Neural progenitor cell (in vitro differentiated cells): ENCODE measurements at regions not wholly inside any gene's neighbourhood (a gene's known extent, or its start where the extent isn't known, plus 50 kb on each side); places are given as distances from the start of the nearest gene placed in this dataset.
"Not testable (repeated sequence)": the region's sequence is repeated elsewhere in the genome, so short reads cannot be mapped to it uniquely, and the experiment has no call there.

Experiments
- DNase-seq: peaks from one replicate; pipeline ENCODE4 v3.0.0-alpha.2; 2016; ENCODE audit warnings: low spot score
- H2AFZ ChIP-seq: fragments of 200-600 bp; sonication (generic); replicated peaks from 2 replicates; pipeline ENCODE4 v1.6.1; 2016; ENCODE audit warnings: antibody characterized with exemption
- H3F3A ChIP-seq: fragments of 200-600 bp; sonication (generic); 2 replicates; pipeline ENCODE4 v1.6.1; 2016; ENCODE audit warnings: antibody characterized with exemption, low read depth
- H3K27ac ChIP-seq: fragments of 200-600 bp; sonication (generic); 2 replicates; pipeline ENCODE4 v1.5.1; 2016; ENCODE audit warnings: mild to moderate bottlenecking
- H3K27me3 ChIP-seq: fragments of 200-600 bp; sonication (generic); 2 replicates; pipeline ENCODE4 v1.6.1; 2016; ENCODE audit warnings: mild to moderate bottlenecking, moderate library complexity
- H3K36me3 ChIP-seq: fragments of 200-600 bp; sonication (generic); 2 replicates; pipeline ENCODE4 v1.5.1; 2016
- H3K4me1 ChIP-seq: fragments of 200-600 bp; sonication (generic); 2 replicates; pipeline ENCODE4 v1.6.1; 2016; ENCODE audit warnings: mixed run types
- H3K4me2 ChIP-seq: fragments of 200-600 bp; sonication (generic); 2 replicates; pipeline ENCODE4 v1.6.1; 2016
- H3K4me3 ChIP-seq: fragments of 200-600 bp; sonication (generic); 2 replicates; pipeline ENCODE4 v1.5.1; 2016
- H3K79me2 ChIP-seq: fragments of 200-600 bp; sonication (generic); 2 replicates; pipeline ENCODE4 v1.6.1; 2016; ENCODE audit warnings: low read depth
- H3K9ac ChIP-seq: fragments of 200-600 bp; sonication (generic); 2 replicates; pipeline ENCODE4 v1.6.1; 2016
- H3K9me3 ChIP-seq: fragments of 200-600 bp; sonication (generic); 2 replicates; pipeline ENCODE4 v1.5.1; 2016; ENCODE audit warnings: low read depth
- H4K20me1 ChIP-seq: fragments of 200-600 bp; sonication (generic); 2 replicates; pipeline ENCODE4 v1.6.1; 2016; ENCODE audit warnings: low read depth
- H3K27ac Mint-ChIP-seq: 3 replicates; pipeline ENCODE4 v1.8.0; 2021; ENCODE audit warnings: mixed read lengths
- H3K27me3 Mint-ChIP-seq: 2 replicates; pipeline ENCODE4 v1.8.0; 2022; ENCODE audit warnings: low read depth, mild to moderate bottlenecking, inconsistent platforms, moderate library complexity, mixed read lengths; ENCODE audit not compliant: insufficient read depth
- H3K36me3 Mint-ChIP-seq: 3 replicates; pipeline ENCODE4 v1.8.0; 2021; ENCODE audit warnings: mixed read lengths
- H3K4me1 Mint-ChIP-seq: 3 replicates; pipeline ENCODE4 v1.8.0; 2021; ENCODE audit warnings: mixed read lengths
- H3K4me3 Mint-ChIP-seq: 3 replicates; pipeline ENCODE4 v1.8.0; 2021; ENCODE audit warnings: mild to moderate bottlenecking, moderate library complexity, mixed read lengths
- H3K9me3 Mint-ChIP-seq: 3 replicates; pipeline ENCODE4 v1.8.0; 2020; ENCODE audit warnings: mixed read lengths
- EZH2 ChIP-seq: fragments of 200-600 bp; sonication (generic); IDR thresholded peaks from 2 replicates; pipeline ENCODE4 v1.6.1; 2017; ENCODE audit warnings: antibody characterized with exemption, mild to moderate bottlenecking, moderate library complexity
- EZH2phosphoT487 ChIP-seq: fragments of 200-600 bp; sonication (generic); IDR thresholded peaks from 2 replicates; pipeline ENCODE4 v1.6.1; 2017; ENCODE audit warnings: antibody characterized with exemption
- TF ChIP-seq, protein P1 (sequence below): fragments of 200-600 bp; sonication (generic); IDR thresholded peaks from 2 replicates; pipeline ENCODE4 v1.5.1; 2017; ENCODE audit warnings: antibody characterized with exemption, mild to moderate bottlenecking

DNA sequence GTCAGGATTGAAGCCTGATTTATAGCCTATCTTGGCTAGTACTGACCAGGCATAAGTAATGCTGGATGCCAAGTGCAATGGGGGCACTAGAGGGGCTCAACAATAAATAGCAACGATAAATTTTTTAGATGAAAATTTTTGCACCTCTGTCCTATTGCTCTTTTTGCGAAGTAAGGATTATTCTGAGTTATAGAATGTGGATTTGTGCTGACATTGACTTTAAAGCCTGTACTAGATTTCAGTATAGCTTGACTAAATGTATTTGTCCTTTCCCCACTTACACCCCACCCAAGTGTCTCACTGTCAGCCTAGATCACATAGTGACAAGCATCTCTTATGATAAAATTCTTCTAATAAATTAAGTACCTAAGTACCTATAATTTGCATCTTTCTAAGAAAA, 757.0 kb downstream of the GRIK2 start:
- H3K4me1 ChIP-seq = no peaks in the 10 kb centered on the region
- peaks cover 4% of the 10 kb centered on the region for H3K9me3 ChIP-seq
- no peaks in the 10 kb centered on the region for H3F3A ChIP-seq
- no peaks in the 10 kb centered on the region for H3K36me3 ChIP-seq
- DNase-seq = no peak
- H3K27ac ChIP-seq = no peak overlapping the region
- Mint-ChIP-seq H3K4me1 (no peaks in the 10 kb centered on the region), H3K27me3 (no peaks in the 10 kb centered on the region), H3K36me3 (no peaks in the 10 kb centered on the region), H3K27ac (no peak overlapping the region), H3K9me3 (peaks cover 5% of the 10 kb centered on the region), H3K4me3 (no peak overlapping the region)
- H2AFZ ChIP-seq = no peak overlapping the region
- H3K9ac ChIP-seq = no peak overlapping the region
- no peaks in the 10 kb centered on the region for H3K79me2 ChIP-seq
- no peaks in the 10 kb centered on the region for H4K20me1 ChIP-seq
- H3K27me3 ChIP-seq = no peaks in the 10 kb centered on the region
- H3K4me3 ChIP-seq = no peak overlapping the region
- TF ChIP-seq EZH2 (no peak), EZH2phosphoT487 (no peak)
- TF ChIP-seq, protein P1, sequence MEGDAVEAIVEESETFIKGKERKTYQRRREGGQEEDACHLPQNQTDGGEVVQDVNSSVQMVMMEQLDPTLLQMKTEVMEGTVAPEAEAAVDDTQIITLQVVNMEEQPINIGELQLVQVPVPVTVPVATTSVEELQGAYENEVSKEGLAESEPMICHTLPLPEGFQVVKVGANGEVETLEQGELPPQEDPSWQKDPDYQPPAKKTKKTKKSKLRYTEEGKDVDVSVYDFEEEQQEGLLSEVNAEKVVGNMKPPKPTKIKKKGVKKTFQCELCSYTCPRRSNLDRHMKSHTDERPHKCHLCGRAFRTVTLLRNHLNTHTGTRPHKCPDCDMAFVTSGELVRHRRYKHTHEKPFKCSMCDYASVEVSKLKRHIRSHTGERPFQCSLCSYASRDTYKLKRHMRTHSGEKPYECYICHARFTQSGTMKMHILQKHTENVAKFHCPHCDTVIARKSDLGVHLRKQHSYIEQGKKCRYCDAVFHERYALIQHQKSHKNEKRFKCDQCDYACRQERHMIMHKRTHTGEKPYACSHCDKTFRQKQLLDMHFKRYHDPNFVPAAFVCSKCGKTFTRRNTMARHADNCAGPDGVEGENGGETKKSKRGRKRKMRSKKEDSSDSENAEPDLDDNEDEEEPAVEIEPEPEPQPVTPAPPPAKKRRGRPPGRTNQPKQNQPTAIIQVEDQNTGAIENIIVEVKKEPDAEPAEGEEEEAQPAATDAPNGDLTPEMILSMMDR = no peak
- no peak overlapping the region for H3K4me2 ChIP-seq

DNA sequence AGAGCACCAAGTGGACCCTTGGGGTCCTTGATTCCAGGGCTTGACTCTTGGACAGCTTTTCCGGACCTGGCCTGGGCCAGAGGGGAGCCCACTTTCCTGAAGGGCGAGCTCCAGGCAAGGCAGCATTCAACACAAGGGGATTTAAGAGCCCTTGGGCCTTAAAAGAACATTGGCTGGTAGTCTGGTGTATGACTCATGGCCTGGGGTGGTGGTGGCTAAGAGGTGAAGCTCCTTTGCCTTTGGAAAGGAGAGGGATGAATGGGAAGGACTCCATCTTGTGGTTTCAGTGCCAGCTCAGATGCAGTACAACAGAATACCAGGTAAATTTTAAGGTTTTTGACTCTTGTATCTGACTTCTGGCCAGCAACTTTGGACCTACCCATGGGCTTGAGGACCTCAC, 760.7 kb downstream of the GRIK2 start:
- Histone ChIP-seq H3K27me3 (no peaks in the 10 kb centered on the region), H3K4me3 (no peak overlapping the region), H3K4me2 (no peak overlapping the region), H3F3A (no peaks in the 10 kb centered on the region), H3K36me3 (no peaks in the 10 kb centered on the region), H3K9me3 (no peaks in the 10 kb centered on the region), H3K79me2 (no peaks in the 10 kb centered on the region), H4K20me1 (no peaks in the 10 kb centered on the region), H3K27ac (no peak overlapping the region), H2AFZ (no peak overlapping the region), H3K4me1 (no peaks in the 10 kb centered on the region), H3K9ac (no peak overlapping the region)
- TF ChIP-seq EZH2phosphoT487 (no peak), EZH2 (no peak)
- TF ChIP-seq, protein P1 = no peak
- no peaks in the 10 kb centered on the region for H3K36me3 Mint-ChIP-seq
- DNase-seq = no peak
- H3K4me1 Mint-ChIP-seq = no peaks in the 10 kb centered on the region
- H3K4me3 Mint-ChIP-seq = no peak overlapping the region
- H3K27ac Mint-ChIP-seq = no peak overlapping the region
- H3K9me3 Mint-ChIP-seq = peaks cover 5% of the 10 kb centered on the region
- H3K27me3 Mint-ChIP-seq = no peaks in the 10 kb centered on the region

DNA sequence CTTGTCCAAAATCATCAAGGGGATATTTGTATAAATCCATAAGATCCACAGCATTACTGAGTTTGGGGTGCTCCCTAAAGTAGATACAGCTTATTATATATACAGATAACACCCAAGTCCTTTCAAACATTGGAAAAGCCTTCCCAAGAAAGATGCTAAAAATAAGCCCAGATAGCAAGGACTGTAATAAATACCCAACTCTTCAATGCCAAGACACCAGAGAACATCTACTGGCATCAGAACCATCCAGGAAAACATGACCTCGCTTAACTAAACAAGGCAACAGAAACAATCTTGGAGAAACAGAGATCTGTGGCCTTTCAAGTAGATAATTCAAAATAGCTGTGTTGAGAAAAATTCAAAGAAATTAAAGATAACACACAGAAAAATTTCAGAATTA, 761.4 kb downstream of the GRIK2 start:
- no peak overlapping the region for H3K4me2 ChIP-seq
- no peaks in the 10 kb centered on the region for H3K36me3 Mint-ChIP-seq
- no peaks in the 10 kb centered on the region for H3K27me3 Mint-ChIP-seq
- DNase-seq = no peak
- peaks cover 5% of the 10 kb centered on the region for H3K9me3 Mint-ChIP-seq
- no peak overlapping the region for H3K27ac ChIP-seq
- H3K9ac ChIP-seq = no peak overlapping the region
- no peak for TF ChIP-seq EZH2
- no peak for TF ChIP-seq EZH2phosphoT487
- TF ChIP-seq, protein P1 = no peak
- no peaks in the 10 kb centered on the region for H3K36me3 ChIP-seq
- H3K9me3 ChIP-seq = no peaks in the 10 kb centered on the region
- no peaks in the 10 kb centered on the region for H3K27me3 ChIP-seq
- no peaks in the 10 kb centered on the region for H4K20me1 ChIP-seq
- no peak overlapping the region for H3K27ac Mint-ChIP-seq
- H3K79me2 ChIP-seq = no peaks in the 10 kb centered on the region
- H3F3A ChIP-seq = no peaks in the 10 kb centered on the region
- no peak overlapping the region for H3K4me3 ChIP-seq
- no peaks in the 10 kb centered on the region for H3K4me1 ChIP-seq
- H3K4me1 Mint-ChIP-seq = no peaks in the 10 kb centered on the region
- no peak overlapping the region for H3K4me3 Mint-ChIP-seq
- H2AFZ ChIP-seq = no peak overlapping the region

DNA sequence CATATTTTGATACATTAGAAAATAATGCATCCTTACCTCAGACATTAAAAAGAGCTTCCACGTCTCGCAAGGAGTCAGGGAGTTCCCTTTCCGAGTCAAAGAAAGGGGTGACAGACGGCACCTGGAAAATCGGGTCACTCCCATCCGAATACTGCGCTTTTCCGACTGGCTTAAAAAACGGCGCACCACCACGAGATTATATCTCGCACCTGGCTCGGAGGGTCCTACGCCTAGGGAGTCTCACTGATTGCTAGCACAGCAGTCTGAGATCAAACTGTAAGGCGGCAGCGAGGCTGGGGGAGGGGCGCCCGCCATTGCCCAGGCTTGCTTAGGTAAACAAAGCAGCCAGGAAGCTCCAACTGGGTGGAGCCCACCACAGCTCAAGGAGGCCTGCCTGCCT, 776.3 kb downstream of the GRIK2 start:
- H3K4me3 Mint-ChIP-seq, H3K9me3 ChIP-seq, H3K27ac ChIP-seq, H3K4me1 ChIP-seq, H3K27me3 Mint-ChIP-seq, H4K20me1 ChIP-seq, H3K4me1 Mint-ChIP-seq, H3F3A ChIP-seq, H3K36me3 ChIP-seq, H3K79me2 ChIP-seq, H3K27me3 ChIP-seq, H3K9ac ChIP-seq, DNase-seq, H3K27ac Mint-ChIP-seq, H3K36me3 Mint-ChIP-seq: not testable (repeated sequence)
- Histone ChIP-seq H2AFZ (peak overlapping the region; percentile 72), H3K4me2 (peak overlapping the region; percentile 47), H3K4me3 (peak overlapping the region; percentile 27)
- peaks cover 36% of the 10 kb centered on the region for H3K9me3 Mint-ChIP-seq
